Esophagus muscularis mucosa (tissue), 4 donors: ENCODE measurements at regions not wholly inside any gene's neighbourhood (a gene's known extent, or its start where the extent isn't known, plus 50 kb on each side); places are given as distances from the start of the nearest gene placed in this dataset.

Source experiments
- EP300 ChIP-seq: sonication (generic); formaldehyde crosslinking; IDR thresholded peaks from one replicate; pipeline ENCODE4 v1.6.1; 2017; ENCODE audit warnings: antibody characterized with exemption
- POLR2A ChIP-seq: fragments of 450-650 bp; IDR thresholded peaks from one replicate; pipeline ENCODE4 v1.6.1; 2017; ENCODE audit warnings: antibody characterized with exemption, moderate library complexity, mild to moderate bottlenecking, low read depth
- POLR2AphosphoS5 ChIP-seq, 2 donors: sonication (generic); formaldehyde crosslinking; IDR thresholded peaks; one replicate each; pipeline ENCODE4 v1.6.1; 2017; ENCODE audit warnings: antibody characterized with exemption in 2 of 2
- TF ChIP-seq, protein P1 (sequence below), 3 experiments: fragments of 200-600 bp in 2 of 3; fragments of 450-650 bp in 1 of 3; sonication (generic) in 2 of 3; IDR thresholded peaks; one replicate each; pipeline ENCODE4 v1.5.1; 2017 to 2019; ENCODE audit warnings: antibody characterized with exemption in 3 of 3, mild to moderate bottlenecking in 2 of 3, moderate library complexity in 1 of 3

DNA sequence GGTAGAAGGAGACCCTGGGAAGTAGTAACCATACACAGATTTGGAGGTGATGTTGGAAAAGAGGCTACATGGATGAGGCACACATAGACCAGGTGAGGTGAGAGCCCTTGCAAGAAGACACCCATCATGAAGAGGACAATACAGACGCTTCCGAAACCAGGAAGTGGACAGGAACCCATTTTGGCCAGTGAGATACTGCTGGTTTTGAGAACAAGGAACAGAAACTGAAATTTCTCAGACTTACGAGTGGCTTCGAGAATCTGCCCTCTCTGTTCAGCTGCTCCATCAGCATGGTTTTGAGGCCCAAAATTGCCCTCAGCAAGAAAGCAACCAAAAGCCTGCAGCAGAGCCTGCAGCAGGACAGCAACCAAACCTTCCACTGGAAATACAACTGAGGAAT, 479.1 kb upstream of the NRXN1 start:
- TF ChIP-seq POLR2A: no peak
- TF ChIP-seq, protein P1, sequence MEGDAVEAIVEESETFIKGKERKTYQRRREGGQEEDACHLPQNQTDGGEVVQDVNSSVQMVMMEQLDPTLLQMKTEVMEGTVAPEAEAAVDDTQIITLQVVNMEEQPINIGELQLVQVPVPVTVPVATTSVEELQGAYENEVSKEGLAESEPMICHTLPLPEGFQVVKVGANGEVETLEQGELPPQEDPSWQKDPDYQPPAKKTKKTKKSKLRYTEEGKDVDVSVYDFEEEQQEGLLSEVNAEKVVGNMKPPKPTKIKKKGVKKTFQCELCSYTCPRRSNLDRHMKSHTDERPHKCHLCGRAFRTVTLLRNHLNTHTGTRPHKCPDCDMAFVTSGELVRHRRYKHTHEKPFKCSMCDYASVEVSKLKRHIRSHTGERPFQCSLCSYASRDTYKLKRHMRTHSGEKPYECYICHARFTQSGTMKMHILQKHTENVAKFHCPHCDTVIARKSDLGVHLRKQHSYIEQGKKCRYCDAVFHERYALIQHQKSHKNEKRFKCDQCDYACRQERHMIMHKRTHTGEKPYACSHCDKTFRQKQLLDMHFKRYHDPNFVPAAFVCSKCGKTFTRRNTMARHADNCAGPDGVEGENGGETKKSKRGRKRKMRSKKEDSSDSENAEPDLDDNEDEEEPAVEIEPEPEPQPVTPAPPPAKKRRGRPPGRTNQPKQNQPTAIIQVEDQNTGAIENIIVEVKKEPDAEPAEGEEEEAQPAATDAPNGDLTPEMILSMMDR (IDR thresholded peaks at IDR 0.05): no peak
- TF ChIP-seq EP300: no peak
- no peak for TF ChIP-seq POLR2AphosphoS5 (IDR thresholded peaks at IDR 0.05)
